ENCODE measurements at regions not wholly inside any gene's neighbourhood (a gene's known extent, or its start where the extent isn't known, plus 50 kb on each side); places are given as distances from the start of the nearest gene placed in this dataset.

GRCh38 chr22:49632199-49633009, 195.3 kb downstream of the BRD1 start:
- no peaks in the 10 kb centered on the region for H3K9me3 ChIP-seq
- H3K4me3 ChIP-seq: peak overlapping the region; percentile 32 to 49 (median 34)
- TF ChIP-seq CTCF (IDR thresholded peaks at IDR 0.05) (peak in 5 of 7 experiments; percentile 40 to 71 (median 59)), POLR2A (IDR thresholded peaks at IDR 0.05) (no peak)
- H3K36me3 ChIP-seq: no peaks in the 10 kb centered on the region
- peaks cover 5 to 13% (median 9%) of the 10 kb centered on the region in 4 donors for H3K4me1 ChIP-seq
- peaks cover 0 to 47% (median 0%) of the 10 kb centered on the region in 3 donors for H3K27me3 ChIP-seq
- intact Hi-C loops (cut with DNase I; ENCODE audit: low total_unique reads): loop anchor here (10.0 kb wide), 1 partner anchor 1058 kb away; no protein-coding TSS in a partner anchor
- H3K27ac ChIP-seq: peak overlapping the region in 1 of 5 donors; percentile 21
- DNase-seq: peak; percentile 55 to 91
- WGBS, 5 donors: 14 to 27% (median 16%) methylated on average over 50 to 51 of the region's 51 CpGs

GRCh38 chr22:49630448-49630946, 197.2 kb downstream of the BRD1 start:
- no peak for TF ChIP-seq CTCF (IDR thresholded peaks at IDR 0.05)
- no peak for TF ChIP-seq POLR2AphosphoS5 (IDR thresholded peaks at IDR 0.05)
- no peak for TF ChIP-seq POLR2A (IDR thresholded peaks at IDR 0.05)
- TF ChIP-seq EP300 (IDR thresholded peaks at IDR 0.05): no peak
- WGBS, 5 donors: 80 to 91% (median 89%) methylated on average over 13 to 17 of the region's 17 CpGs
- DNase-seq: no peak
- Histone ChIP-seq H3K9me3 (no peaks in the 10 kb centered on the region), H3K36me3 (no peaks in the 10 kb centered on the region), H3K4me1 (peaks cover 5 to 13% (median 9%) of the 10 kb centered on the region in 4 donors), H3K27me3 (peaks cover 0 to 41% (median 0%) of the 10 kb centered on the region in 3 donors), H3K4me3 (no peak overlapping the region), H3K27ac (no peak overlapping the region)
- intact Hi-C loops (cut with DNase I; ENCODE audit: low total_unique reads): loop anchor here (10.0 kb wide), 1 partner anchor 1056 kb away; no protein-coding TSS in a partner anchor

- H3K4me1 ChIP-seq: peaks cover 5 to 13% (median 9%) of the 10 kb centered on the region in 4 donors
- peak in 1 of 2 donors; percentile 58 for DNase-seq
- 49 to 74% (median 73%) methylated on average over 4 to 16 of the region's 16 CpGs for whole genome bisulfite sequencing, 5 donors
- H3K9me3 ChIP-seq: no peaks in the 10 kb centered on the region
- intact Hi-C loops (cut with DNase I; ENCODE audit: low total_unique reads): loop anchor here (10.0 kb wide), 1 partner anchor 1055 kb away; no protein-coding TSS in a partner anchor
- no peak overlapping the region for H3K4me3 ChIP-seq
- no peaks in the 10 kb centered on the region for H3K36me3 ChIP-seq
- TF ChIP-seq POLR2AphosphoS5 (IDR thresholded peaks at IDR 0.05): no peak
- no peak for TF ChIP-seq POLR2A (IDR thresholded peaks at IDR 0.05)
- TF ChIP-seq EP300 (IDR thresholded peaks at IDR 0.05): no peak
- no peak for TF ChIP-seq CTCF (IDR thresholded peaks at IDR 0.05)
- H3K27me3 ChIP-seq: peaks cover 0 to 34% (median 0%) of the 10 kb centered on the region in 3 donors
- no peak overlapping the region for H3K27ac ChIP-seq
Observed at GRCh38 chr22:49629586-49630447, 197.9 kb downstream of the BRD1 start.

GRCh38 chr22:49629261-49629570, 198.5 kb downstream of the BRD1 start:
- no peak for TF ChIP-seq POLR2A (IDR thresholded peaks at IDR 0.05)
- TF ChIP-seq CTCF (IDR thresholded peaks at IDR 0.05): no peak
- TF ChIP-seq EP300 (IDR thresholded peaks at IDR 0.05): no peak
- TF ChIP-seq POLR2AphosphoS5 (IDR thresholded peaks at IDR 0.05): no peak
- intact Hi-C loops (cut with DNase I; ENCODE audit: low total_unique reads): no loop called here
- Histone ChIP-seq H3K4me1 (peaks cover 5 to 13% (median 9%) of the 10 kb centered on the region in 4 donors), H3K27me3 (peaks cover 0 to 30% (median 0%) of the 10 kb centered on the region in 3 donors), H3K36me3 (no peaks in the 10 kb centered on the region), H3K4me3 (no peak overlapping the region), H3K9me3 (no peaks in the 10 kb centered on the region), H3K27ac (no peak overlapping the region)
- WGBS, 5 donors: 68 to 87% (median 77%) methylated on average over 8 of the region's 8 CpGs
- no peak for DNase-seq
